HepG2 (cell line): ENCODE measurements at regions not wholly inside any gene's neighbourhood (a gene's known extent, or its start where the extent isn't known, plus 50 kb on each side); places are given as distances from the start of the nearest gene placed in this dataset.

Source experiments
- E2F1 ChIP-seq: sonication (generic); formaldehyde crosslinking; IDR thresholded peaks from 2 replicates; pipeline ENCODE4 v1.5.0; 2020; ENCODE audit warnings: missing genetic modification reagents
- ZNF24 ChIP-seq: fragments of 450-650 bp; IDR thresholded peaks from 2 replicates; pipeline ENCODE4 v1.6.1; 2017; ENCODE audit warnings: antibody characterized with exemption, mild to moderate bottlenecking

- TF ChIP-seq ZNF24: no peak
- no peak for TF ChIP-seq E2F1 (CRISPR knock-in tag)
Measured at GRCh38 chr1:4395158-4395557, 259.3 kb upstream of the AJAP1 start.
